BLaER1 treated with 17β-estradiol and CSF1 and Interleukin-3, amounts not matched to agents 10 nM and 100 nM (cell line): ENCODE measurements at regions not wholly inside any gene's neighbourhood (a gene's known extent, or its start where the extent isn't known, plus 50 kb on each side); places are given as distances from the start of the nearest gene placed in this dataset.

Source experiments
- H3K27ac ChIP-seq, 11 experiments: shearing (Covaris generic); formaldehyde crosslinking; 2 replicates each; pipeline ENCODE4 v1.8.1; 2022
- H3K27me3 ChIP-seq, 11 experiments: shearing (Covaris generic); formaldehyde crosslinking; 2 replicates each; pipeline ENCODE4 v1.8.1; 2022
- H3K36me3 ChIP-seq, 11 experiments: shearing (Covaris generic); formaldehyde crosslinking; 2 replicates each; pipeline ENCODE4 v1.8.1; 2022
- H3K4me1 ChIP-seq, 10 experiments: shearing (Covaris generic); formaldehyde crosslinking; 2 replicates each; pipeline ENCODE4 v1.8.1; 2022
- H3K4me2 ChIP-seq, 11 experiments: shearing (Covaris generic); formaldehyde crosslinking; 2 replicates each; pipeline ENCODE4 v1.8.1; 2022
- H3K4me3 ChIP-seq, 10 experiments: shearing (Covaris generic); formaldehyde crosslinking; 2 replicates each; pipeline ENCODE4 v1.8.1; 2022
- H3K9ac ChIP-seq, 11 experiments: shearing (Covaris generic); formaldehyde crosslinking; 2 replicates each; pipeline ENCODE4 v1.8.1; 2022
- H3K9me3 ChIP-seq, 11 experiments: shearing (Covaris generic); formaldehyde crosslinking; replicated peaks in 1 of 11; 2 replicates each; pipeline ENCODE4 v1.8.1; 2022
- H4K20me1 ChIP-seq, 11 experiments: shearing (Covaris generic); formaldehyde crosslinking; 2 replicates each; pipeline ENCODE4 v1.8.1; 2022
- Cebpa-rat ChIP-seq, 11 experiments: shearing (Covaris generic); IDR thresholded peaks; 2 replicates each; pipeline ENCODE4 v1.8.1; 2022

DNA sequence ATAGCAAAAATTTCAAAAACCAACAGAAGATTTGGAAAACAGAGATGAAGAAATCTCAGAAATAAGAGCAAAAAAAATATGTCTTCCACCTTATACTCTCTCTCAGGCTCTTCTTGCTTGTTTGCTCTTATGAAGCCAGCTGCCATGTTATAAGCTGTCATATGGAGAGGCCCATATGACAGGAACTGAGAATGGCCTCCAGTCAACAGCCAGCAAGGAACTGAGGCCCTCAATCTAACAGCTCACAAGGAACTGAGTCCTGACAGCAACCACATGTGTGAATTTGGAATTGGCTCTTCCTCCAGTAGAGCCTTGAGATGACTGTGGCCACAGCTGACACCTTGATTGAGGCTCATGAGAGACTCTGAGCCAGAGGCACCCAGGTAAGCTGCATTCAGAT lies 51.3 kb upstream of the MAOA start:
- peak overlapping the region in 1 of 11 experiments; percentile 40; a peak in 1 of 22 replicates for H3K27ac ChIP-seq

DNA sequence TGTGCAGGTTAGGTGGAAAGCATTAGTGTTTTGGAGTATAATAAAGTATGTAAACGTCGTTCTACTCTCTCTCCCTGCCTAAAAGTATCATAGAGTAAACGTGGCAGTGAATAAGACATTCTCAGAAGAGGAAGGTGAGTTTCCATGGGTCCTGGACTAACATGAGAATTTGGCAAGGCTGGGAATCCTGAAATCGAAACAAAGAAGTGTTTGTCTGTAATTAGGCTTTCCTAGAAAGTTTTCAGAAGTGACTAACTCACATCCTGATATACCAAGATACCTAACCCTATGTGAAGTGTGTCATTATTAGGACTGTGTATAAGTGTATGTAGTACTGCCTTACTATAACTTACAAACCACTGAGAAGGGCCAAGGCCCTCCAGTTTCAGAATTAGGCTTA lies 50.7 kb upstream of the MAOA start:
- no peak overlapping the region for H3K4me2 ChIP-seq
- peaks cover 0 to 18% (median 0%) of the 10 kb centered on the region in 11 experiments; a peak in 4 of 22 replicates for H3K9me3 ChIP-seq
- H3K9ac ChIP-seq: no peak overlapping the region
- H3K4me3 ChIP-seq: no peak overlapping the region
- no peaks in the 10 kb centered on the region for H4K20me1 ChIP-seq
- no peak overlapping the region for H3K27ac ChIP-seq
- H3K4me1 ChIP-seq: 0 out of 20 replicates have a peak, but pooled peaks cover 0 to 6% (median 0%) of the 10 kb centered on the region in 10 experiments
- H3K36me3 ChIP-seq: no peaks in the 10 kb centered on the region
- peaks cover 39 to 95% (median 80%) of the 10 kb centered on the region in 11 experiments; a peak in 21 of 22 replicates for H3K27me3 ChIP-seq
- TF ChIP-seq Cebpa-rat (IDR thresholded peaks at IDR 0.05): no peak

More for the DNA sequence above, 51.3 kb upstream of the MAOA start:
- no peak overlapping the region for H3K4me2 ChIP-seq
- H3K27me3 ChIP-seq: peaks cover 45 to 95% (median 81%) of the 10 kb centered on the region in 11 experiments; a peak in 21 of 22 replicates
- H3K9ac ChIP-seq: no peak overlapping the region
- H4K20me1 ChIP-seq: no peaks in the 10 kb centered on the region
- H3K4me3 ChIP-seq: no peak overlapping the region
- TF ChIP-seq Cebpa-rat (IDR thresholded peaks at IDR 0.05): no peak
- H3K9me3 ChIP-seq: peaks cover 0 to 18% (median 0%) of the 10 kb centered on the region in 11 experiments; a peak in 4 of 22 replicates
- 0 out of 20 replicates have a peak, but pooled peaks cover 0 to 6% (median 0%) of the 10 kb centered on the region in 10 experiments for H3K4me1 ChIP-seq
- H3K36me3 ChIP-seq: no peaks in the 10 kb centered on the region
